OCI-LY1 (cell line): ENCODE measurements at regions not wholly inside any gene's neighbourhood (a gene's known extent, or its start where the extent isn't known, plus 50 kb on each side); places are given as distances from the start of the nearest gene placed in this dataset.

Experiments
- H2AFZ ChIP-seq: fragments of 200-600 bp; sonication (generic), shearing (Covaris generic); 2 replicates; pipeline ENCODE4 v1.6.0; 2014; ENCODE audit warnings: antibody characterized with exemption, mild to moderate bottlenecking, low read length
- H3F3A ChIP-seq: fragments of 200-600 bp; sonication (generic), shearing (Covaris generic); 2 replicates; pipeline ENCODE4 v1.6.0; 2014; ENCODE audit warnings: mild to moderate bottlenecking, antibody characterized with exemption, low read length, moderate library complexity; ENCODE audit not compliant: insufficient read depth
- H3K27ac ChIP-seq: fragments of 200-600 bp; sonication (generic); 2 replicates; pipeline ENCODE4 v1.5.1; 2014; ENCODE audit warnings: low read length, mixed run types, mild to moderate bottlenecking, low read depth; ENCODE audit not compliant: poor library complexity, severe bottlenecking
- H3K27me3 ChIP-seq: fragments of 200-600 bp; sonication (generic); 2 replicates; pipeline ENCODE4 v1.6.0; 2014; ENCODE audit warnings: antibody characterized with exemption, mild to moderate bottlenecking, low read length, moderate library complexity; ENCODE audit not compliant: insufficient read depth
- H3K36me3 ChIP-seq: fragments of 200-600 bp; sonication (generic); 2 replicates; pipeline ENCODE4 v1.6.1; 2014; ENCODE audit warnings: mild to moderate bottlenecking, antibody characterized with exemption, low read length, moderate library complexity, mixed read lengths; ENCODE audit not compliant: insufficient read depth
- H3K4me1 ChIP-seq: fragments of 200-600 bp; sonication (generic); 2 replicates; pipeline ENCODE4 v1.5.1; 2014; ENCODE audit warnings: mild to moderate bottlenecking, low read length, moderate library complexity; ENCODE audit not compliant: insufficient read depth, severe bottlenecking
- H3K4me2 ChIP-seq: fragments of 200-600 bp; sonication (generic), shearing (Covaris generic); 2 replicates; pipeline ENCODE4 v1.6.1; 2014; ENCODE audit warnings: low read length
- H3K4me3 ChIP-seq: fragments of 200-600 bp; sonication (generic); 2 replicates; pipeline ENCODE4 v1.5.1; 2014; ENCODE audit warnings: low read length, low read depth, mild to moderate bottlenecking, mixed read lengths; ENCODE audit not compliant: poor library complexity, severe bottlenecking
- H3K79me2 ChIP-seq: fragments of 200-600 bp; shearing (Covaris generic); 2 replicates; pipeline ENCODE4 v1.6.1; 2016; ENCODE audit warnings: mixed run types, low read length, mixed read lengths; ENCODE audit not compliant: insufficient read depth
- H3K9ac ChIP-seq: fragments of 200-600 bp; sonication (generic), shearing (Covaris generic); 2 replicates; pipeline ENCODE4 v1.6.1; 2014; ENCODE audit warnings: mild to moderate bottlenecking, low read length, mixed read lengths
- H3K9me2 ChIP-seq: fragments of 200-600 bp; sonication (generic), shearing (Covaris generic); 2 replicates; pipeline ENCODE4 v1.6.1; 2014; ENCODE audit warnings: low read depth, mild to moderate bottlenecking, low read length, mixed read lengths
- H3K9me3 ChIP-seq: fragments of 200-600 bp; shearing (Covaris generic); 2 replicates; pipeline ENCODE4 v1.6.1; 2014; ENCODE audit warnings: low read length, mixed read lengths
- H4K20me1 ChIP-seq: fragments of 200-600 bp; sonication (generic), shearing (Covaris generic); 2 replicates; pipeline ENCODE4 v1.6.0; 2016; ENCODE audit warnings: mild to moderate bottlenecking, low read length; ENCODE audit not compliant: insufficient read depth
- EZH2 ChIP-seq: fragments of 200-600 bp; sonication (generic), shearing (Covaris generic); IDR thresholded peaks from 2 replicates; pipeline ENCODE4 v1.8.0; 2017; ENCODE audit warnings: borderline replicate concordance, mixed run types, mild to moderate bottlenecking, antibody characterized with exemption, low read length, moderate library complexity, mixed read lengths
- TF ChIP-seq, protein P1 (sequence below): fragments of 200-600 bp; sonication (generic), shearing (Covaris generic); IDR thresholded peaks from 2 replicates; pipeline ENCODE4 v1.5.1; 2017; ENCODE audit warnings: mild to moderate bottlenecking, antibody characterized with exemption, low read length, moderate library complexity, mixed read lengths

DNA sequence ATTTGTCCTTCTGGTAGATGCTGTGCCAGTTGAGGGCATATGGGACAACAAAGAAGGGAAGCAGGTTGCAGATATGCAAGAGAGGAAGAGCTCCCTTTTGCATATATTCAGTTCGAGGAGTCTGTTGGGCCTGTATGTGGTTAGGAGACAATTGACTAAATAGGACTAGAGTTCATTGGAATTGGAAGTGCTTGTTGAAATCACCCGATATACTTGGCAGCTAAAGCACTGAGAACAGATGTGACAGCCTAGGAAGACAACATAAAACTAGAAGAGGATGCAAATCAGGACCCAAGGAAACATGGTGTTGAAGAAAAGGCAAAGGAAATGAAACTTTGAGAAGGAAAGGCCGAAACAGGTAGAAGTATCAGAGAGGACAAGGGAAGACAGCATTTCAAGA is 215.2 kb upstream of the P2RY1 start:
- no peak for TF ChIP-seq EZH2
- TF ChIP-seq, protein P1, sequence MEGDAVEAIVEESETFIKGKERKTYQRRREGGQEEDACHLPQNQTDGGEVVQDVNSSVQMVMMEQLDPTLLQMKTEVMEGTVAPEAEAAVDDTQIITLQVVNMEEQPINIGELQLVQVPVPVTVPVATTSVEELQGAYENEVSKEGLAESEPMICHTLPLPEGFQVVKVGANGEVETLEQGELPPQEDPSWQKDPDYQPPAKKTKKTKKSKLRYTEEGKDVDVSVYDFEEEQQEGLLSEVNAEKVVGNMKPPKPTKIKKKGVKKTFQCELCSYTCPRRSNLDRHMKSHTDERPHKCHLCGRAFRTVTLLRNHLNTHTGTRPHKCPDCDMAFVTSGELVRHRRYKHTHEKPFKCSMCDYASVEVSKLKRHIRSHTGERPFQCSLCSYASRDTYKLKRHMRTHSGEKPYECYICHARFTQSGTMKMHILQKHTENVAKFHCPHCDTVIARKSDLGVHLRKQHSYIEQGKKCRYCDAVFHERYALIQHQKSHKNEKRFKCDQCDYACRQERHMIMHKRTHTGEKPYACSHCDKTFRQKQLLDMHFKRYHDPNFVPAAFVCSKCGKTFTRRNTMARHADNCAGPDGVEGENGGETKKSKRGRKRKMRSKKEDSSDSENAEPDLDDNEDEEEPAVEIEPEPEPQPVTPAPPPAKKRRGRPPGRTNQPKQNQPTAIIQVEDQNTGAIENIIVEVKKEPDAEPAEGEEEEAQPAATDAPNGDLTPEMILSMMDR, result no peak
- Histone ChIP-seq H3K9ac (no peak overlapping the region), H3K79me2 (no peaks in the 10 kb centered on the region), H3K4me1 (no peaks in the 10 kb centered on the region), H3K9me2 (no peaks in the 10 kb centered on the region), H3F3A (no peaks in the 10 kb centered on the region), H3K4me2 (no peak overlapping the region), H3K36me3 (no peaks in the 10 kb centered on the region), H4K20me1 (no peaks in the 10 kb centered on the region), H2AFZ (no peak overlapping the region), H3K27me3 (no peaks in the 10 kb centered on the region), H3K27ac (no peak overlapping the region), H3K4me3 (no peak overlapping the region), H3K9me3 (no peaks in the 10 kb centered on the region)

DNA sequence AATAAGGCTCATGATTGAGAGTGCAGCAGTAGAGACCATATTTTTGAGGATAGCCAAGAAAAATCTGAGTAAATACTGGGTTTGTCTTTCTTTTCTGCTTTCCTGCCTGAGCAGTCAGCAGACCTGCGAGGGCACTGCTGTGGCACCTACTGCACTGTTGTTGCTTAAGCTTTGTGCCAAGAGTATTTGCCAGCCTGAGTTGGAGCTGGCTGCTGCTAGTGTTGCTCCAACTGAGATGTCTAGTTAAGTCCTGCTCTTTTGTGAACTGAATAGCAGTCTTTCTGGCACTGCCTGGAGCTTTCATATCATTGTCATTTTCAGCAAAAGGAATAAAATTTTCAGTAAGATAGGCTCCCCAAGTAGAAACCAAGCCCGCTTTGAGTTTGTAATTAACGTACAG is 214.5 kb upstream of the P2RY1 start:
- TF ChIP-seq EZH2, result no peak
- TF ChIP-seq, protein P1, result no peak
- no peak overlapping the region for H3K27ac ChIP-seq
- H3F3A ChIP-seq, result no peaks in the 10 kb centered on the region

DNA sequence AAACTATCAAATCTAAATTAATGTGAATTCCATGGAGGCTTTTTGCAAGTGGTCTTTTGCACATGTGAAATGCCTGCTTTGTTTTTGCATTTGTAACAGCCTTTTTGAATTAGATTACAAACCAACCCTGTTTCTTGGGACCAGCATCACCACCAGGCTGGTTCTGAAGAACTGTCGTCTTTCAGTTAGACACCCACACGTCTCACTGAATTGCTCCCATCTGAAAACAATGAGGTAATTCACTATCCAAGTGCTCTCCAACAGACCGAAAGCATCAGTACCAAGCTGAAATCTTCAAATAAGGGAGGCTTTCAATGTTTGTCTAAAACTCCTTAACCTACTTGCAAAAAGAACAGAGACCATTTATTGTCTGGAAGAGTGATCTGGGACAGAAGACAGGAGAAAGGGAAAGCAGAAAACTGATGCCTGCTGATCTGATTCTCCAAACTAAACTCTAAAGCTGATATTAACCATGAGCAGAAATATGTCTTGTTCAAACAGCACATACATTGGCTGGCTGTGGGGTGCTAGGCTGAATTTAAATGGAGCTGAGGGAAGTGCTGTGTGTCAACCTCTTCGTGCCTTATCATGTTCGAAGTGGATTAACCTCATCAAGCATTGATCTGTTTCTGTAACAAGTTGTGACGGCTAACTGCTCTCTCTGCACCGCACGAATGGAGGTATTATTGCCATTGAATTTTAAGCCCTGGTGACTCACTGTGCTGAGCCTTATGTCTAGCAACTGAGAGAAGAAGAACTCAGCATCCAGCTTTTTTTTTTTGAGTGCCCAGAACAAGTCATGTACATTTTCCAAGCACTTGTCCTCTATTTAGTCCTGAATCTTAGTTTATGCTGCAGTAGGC is 213.7 kb upstream of the P2RY1 start:
- no peaks in the 10 kb centered on the region for H3K4me1 ChIP-seq
- no peak overlapping the region for H2AFZ ChIP-seq
- no peaks in the 10 kb centered on the region for H3K9me3 ChIP-seq
- H3K36me3 ChIP-seq, result no peaks in the 10 kb centered on the region
- no peaks in the 10 kb centered on the region for H3F3A ChIP-seq
- no peaks in the 10 kb centered on the region for H4K20me1 ChIP-seq
- no peak overlapping the region for H3K4me2 ChIP-seq
- H3K4me3 ChIP-seq, result no peak overlapping the region
- TF ChIP-seq, protein P1, result no peak
- TF ChIP-seq EZH2, result no peak
- H3K27me3 ChIP-seq, result no peaks in the 10 kb centered on the region
- H3K27ac ChIP-seq, result no peak overlapping the region
- no peak overlapping the region for H3K9ac ChIP-seq
- no peaks in the 10 kb centered on the region for H3K9me2 ChIP-seq
- H3K79me2 ChIP-seq, result no peaks in the 10 kb centered on the region

More for the DNA sequence above, 214.5 kb upstream of the P2RY1 start:
- Histone ChIP-seq H4K20me1 (no peaks in the 10 kb centered on the region), H2AFZ (no peak overlapping the region), H3K4me1 (no peaks in the 10 kb centered on the region), H3K27me3 (no peaks in the 10 kb centered on the region), H3K9ac (no peak overlapping the region), H3K9me3 (no peaks in the 10 kb centered on the region), H3K36me3 (no peaks in the 10 kb centered on the region), H3K4me3 (no peak overlapping the region), H3K79me2 (no peaks in the 10 kb centered on the region), H3K9me2 (no peaks in the 10 kb centered on the region), H3K4me2 (no peak overlapping the region)
